ENCODE measurements at regions not wholly inside any gene's neighbourhood (a gene's known extent, or its start where the extent isn't known, plus 50 kb on each side); places are given as distances from the start of the nearest gene placed in this dataset.

GRCh38 chr10:6739530-6740174 lies 159.6 kb upstream of the PRKCQ start:
- TF ChIP-seq, protein P1, sequence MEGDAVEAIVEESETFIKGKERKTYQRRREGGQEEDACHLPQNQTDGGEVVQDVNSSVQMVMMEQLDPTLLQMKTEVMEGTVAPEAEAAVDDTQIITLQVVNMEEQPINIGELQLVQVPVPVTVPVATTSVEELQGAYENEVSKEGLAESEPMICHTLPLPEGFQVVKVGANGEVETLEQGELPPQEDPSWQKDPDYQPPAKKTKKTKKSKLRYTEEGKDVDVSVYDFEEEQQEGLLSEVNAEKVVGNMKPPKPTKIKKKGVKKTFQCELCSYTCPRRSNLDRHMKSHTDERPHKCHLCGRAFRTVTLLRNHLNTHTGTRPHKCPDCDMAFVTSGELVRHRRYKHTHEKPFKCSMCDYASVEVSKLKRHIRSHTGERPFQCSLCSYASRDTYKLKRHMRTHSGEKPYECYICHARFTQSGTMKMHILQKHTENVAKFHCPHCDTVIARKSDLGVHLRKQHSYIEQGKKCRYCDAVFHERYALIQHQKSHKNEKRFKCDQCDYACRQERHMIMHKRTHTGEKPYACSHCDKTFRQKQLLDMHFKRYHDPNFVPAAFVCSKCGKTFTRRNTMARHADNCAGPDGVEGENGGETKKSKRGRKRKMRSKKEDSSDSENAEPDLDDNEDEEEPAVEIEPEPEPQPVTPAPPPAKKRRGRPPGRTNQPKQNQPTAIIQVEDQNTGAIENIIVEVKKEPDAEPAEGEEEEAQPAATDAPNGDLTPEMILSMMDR (IDR thresholded peaks at IDR 0.05; ENCODE audit: low read depth, low read length), result no peak
- TF ChIP-seq POLR2A (IDR thresholded peaks at IDR 0.05; ENCODE audit: extremely low read depth, insufficient read length) (no peak), MYC (IDR thresholded peaks at IDR 0.05; ENCODE audit: low read depth, low read length) (no peak)
- TF ChIP-seq, protein P2, sequence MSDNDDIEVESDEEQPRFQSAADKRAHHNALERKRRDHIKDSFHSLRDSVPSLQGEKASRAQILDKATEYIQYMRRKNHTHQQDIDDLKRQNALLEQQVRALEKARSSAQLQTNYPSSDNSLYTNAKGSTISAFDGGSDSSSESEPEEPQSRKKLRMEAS (IDR thresholded peaks at IDR 0.05; ENCODE audit: low read depth, low read length), result no peak

Measured in NB4 (cell line).